ENCODE measurements at regions not wholly inside any gene's neighbourhood (a gene's known extent, or its start where the extent isn't known, plus 50 kb on each side); places are given as distances from the start of the nearest gene placed in this dataset.

DNA sequence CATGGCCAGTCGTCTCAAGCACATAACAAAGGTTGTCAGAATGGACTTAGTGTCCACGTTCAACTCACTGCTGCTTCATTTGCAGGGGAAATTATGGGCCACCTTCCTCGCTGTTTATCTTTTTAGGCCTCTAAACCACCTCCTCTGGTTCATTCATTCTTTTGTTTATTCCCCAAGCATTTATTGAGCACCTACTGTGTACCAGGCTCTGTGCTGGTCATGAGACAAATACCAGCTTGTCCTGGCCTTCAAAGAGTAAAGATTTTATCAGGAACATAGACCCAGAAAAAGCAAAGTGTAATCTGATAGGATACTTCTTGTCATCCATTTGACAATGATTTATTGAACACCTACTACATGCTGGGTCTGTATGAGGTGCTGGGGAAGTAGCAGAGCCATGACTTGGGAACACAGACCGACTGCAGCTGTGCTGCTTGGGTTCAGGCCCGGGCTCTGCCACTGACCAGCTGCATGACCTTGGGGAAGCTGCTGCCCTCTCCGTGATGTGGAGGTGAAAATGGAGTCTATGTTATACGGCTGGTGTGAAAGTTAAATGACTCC lies 63.4 kb upstream of the SLC6A6 start:
- no peak for DNase-seq

GRCh38 chr3:14340960-14341708 lies 61.3 kb upstream of the SLC6A6 start:
- DNase-seq: no peak

DNA sequence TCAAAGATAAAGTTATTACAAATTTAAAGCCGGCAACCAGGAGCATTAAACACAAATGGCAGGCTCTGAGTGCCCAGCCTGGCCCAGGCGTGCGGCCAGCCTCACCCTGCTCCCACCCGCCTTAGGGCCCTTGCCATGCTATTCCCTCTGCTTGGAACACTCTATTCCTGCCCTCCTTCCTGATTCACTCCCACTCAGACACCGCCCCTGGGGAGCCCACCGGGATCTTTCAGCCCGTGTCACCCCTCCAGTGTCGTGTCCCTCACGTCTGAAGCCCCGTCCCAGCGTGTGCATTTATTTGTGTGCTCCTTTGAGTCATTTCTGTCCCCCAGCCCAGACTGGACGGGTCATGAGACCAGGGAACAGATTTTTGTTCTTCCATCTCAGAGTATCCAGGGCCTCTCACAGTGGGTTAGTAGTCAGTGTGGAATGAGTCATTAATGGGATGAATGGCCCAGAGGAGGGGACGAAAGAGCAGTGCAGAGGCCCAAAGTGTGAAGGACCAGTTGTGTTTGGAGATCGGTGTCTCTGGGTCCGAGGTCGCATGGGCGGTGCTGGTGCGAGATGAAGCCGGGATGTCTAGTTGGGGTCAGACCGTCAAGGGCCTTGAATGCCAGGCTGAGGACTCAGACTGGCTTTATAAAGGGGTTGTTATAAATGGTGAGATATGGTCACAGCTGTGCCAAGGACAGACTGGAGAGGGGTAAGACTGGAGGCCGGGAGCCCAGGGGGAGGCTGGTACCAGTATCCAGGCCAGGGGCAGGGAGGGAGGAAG lies 58.9 kb upstream of the SLC6A6 start:
- no peak for DNase-seq

GRCh38 chr3:14344351-14344750 lies 58.1 kb upstream of the SLC6A6 start:
- DNase-seq: no peak

DNA sequence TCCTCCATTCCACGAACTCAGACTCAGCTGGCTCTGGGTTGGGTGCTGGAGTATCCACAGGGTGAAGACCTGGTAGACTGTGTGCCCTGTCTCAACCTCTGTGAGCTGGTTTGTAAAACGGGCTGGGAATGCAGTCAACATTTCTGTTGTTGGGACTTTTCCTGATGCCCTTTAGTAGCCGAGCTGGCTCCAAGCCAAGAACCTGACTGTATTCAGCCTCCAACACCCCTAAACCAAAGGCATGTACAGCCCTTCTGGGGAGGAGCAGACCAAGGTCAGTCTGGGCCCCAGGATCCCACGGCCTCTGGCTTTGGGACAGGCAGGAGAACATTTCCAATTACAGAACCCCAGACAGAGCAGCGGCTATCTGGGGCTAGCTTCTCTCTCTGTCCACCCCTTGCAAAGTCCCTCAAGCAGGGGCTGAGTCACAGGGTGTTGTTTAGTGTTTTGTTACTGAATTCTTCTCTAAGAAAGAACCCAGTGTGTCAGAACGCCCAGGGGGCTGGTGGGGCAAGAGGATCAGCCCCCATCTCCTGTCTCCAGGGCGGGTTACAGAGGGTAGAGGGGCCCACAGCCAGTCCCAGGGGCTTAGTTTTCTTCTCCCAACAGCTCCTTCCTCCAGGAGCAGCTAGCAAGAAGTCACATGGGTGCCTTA lies 56.8 kb upstream of the SLC6A6 start:
- no peak for DNase-seq

GRCh38 chr3:14346191-14346590 lies 56.2 kb upstream of the SLC6A6 start:
- DNase-seq: no peak

DNA sequence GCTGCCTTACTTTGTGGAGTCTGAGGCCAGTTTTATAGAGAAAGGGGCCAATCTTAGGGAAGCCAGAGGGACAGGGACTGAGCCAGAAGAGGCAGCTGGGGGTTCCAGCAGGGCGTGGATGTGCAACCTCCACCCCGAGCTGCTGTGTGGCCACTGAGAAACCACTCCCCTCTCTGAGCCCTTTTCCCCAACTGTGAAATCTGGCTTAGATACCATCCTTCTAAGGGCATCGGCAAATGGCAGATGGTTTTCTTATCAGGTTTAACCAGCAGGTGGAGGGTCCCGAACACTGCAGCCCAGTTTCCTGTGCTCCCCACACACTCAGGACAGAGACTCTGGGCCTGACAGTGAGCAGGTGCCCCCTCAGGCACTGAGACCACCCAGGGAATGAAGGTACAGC lies 55.8 kb upstream of the SLC6A6 start:
- DNase-seq: no peak

GRCh38 chr3:14347110-14347509 lies 55.3 kb upstream of the SLC6A6 start:
- DNase-seq: no peak

GRCh38 chr3:14351617-14352001 lies 50.8 kb upstream of the SLC6A6 start:
- DNase-seq: no peak

GRCh38 chr3:14352002-14352627 lies 50.3 kb upstream of the SLC6A6 start:
- DNase-seq: no peak

Measured in NCI-H748 treated with DMSO at 0.1 percent for 48 hours (cell line).